ENCODE measurements at regions not wholly inside any gene's neighbourhood (a gene's known extent, or its start where the extent isn't known, plus 50 kb on each side); places are given as distances from the start of the nearest gene placed in this dataset.

DNA sequence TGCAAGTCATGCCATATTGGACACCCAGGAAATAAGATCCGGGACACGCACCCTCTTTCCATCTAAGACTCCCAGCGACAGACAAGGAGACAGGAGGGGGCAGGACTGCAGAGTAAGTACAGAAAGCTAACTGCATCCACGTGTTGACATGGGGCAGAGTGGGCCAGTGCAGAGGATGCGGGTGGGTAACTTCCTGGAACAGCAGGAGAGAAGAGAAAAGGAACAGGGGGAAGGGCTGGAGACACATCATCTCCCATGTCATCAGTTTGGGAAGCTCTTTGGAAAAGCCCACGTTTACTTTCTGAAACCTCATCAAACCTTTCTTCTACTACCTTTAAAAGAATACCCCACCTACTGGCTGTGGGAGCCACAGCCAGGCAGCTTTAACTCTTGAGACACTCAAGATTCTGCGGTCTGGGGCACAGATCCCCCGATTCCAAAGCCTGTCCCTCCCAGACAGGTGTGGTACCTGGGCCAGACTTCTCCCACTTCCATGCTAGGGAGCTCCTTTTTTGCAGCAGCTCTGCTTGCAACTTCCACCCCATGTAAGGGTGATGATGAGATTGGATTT lies 273.5 kb upstream of the RPL38 start:
- Mint-ChIP-seq H3K4me3 (no peak overlapping the region), H3K4me1 (ENCODE audit: low read depth) (peaks cover 7% of the 10 kb centered on the region), H3K27ac (no peak overlapping the region), H3K36me3 (ENCODE audit: low read depth) (no peaks in the 10 kb centered on the region), H3K9me3 (no peaks in the 10 kb centered on the region), H3K27me3 (peaks cover 4% of the 10 kb centered on the region)
- CTCF ChIA-PET: interaction anchor here (1.1 kb wide), 1 partner anchor 28 kb away, joined by 3 read pairs; no protein-coding TSS in a partner anchor
- ATAC-seq (no peak), DNase-seq (no peak)
- intact Hi-C loops (cut with micrococcal nuclease): no loop called here
- TF ChIP-seq, protein P1, sequence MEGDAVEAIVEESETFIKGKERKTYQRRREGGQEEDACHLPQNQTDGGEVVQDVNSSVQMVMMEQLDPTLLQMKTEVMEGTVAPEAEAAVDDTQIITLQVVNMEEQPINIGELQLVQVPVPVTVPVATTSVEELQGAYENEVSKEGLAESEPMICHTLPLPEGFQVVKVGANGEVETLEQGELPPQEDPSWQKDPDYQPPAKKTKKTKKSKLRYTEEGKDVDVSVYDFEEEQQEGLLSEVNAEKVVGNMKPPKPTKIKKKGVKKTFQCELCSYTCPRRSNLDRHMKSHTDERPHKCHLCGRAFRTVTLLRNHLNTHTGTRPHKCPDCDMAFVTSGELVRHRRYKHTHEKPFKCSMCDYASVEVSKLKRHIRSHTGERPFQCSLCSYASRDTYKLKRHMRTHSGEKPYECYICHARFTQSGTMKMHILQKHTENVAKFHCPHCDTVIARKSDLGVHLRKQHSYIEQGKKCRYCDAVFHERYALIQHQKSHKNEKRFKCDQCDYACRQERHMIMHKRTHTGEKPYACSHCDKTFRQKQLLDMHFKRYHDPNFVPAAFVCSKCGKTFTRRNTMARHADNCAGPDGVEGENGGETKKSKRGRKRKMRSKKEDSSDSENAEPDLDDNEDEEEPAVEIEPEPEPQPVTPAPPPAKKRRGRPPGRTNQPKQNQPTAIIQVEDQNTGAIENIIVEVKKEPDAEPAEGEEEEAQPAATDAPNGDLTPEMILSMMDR (IDR thresholded peaks at IDR 0.05): no peak
- POLR2A ChIA-PET: no interaction called here

- TF ChIP-seq, protein P1 (IDR thresholded peaks at IDR 0.05): no peak
- H3K4me3 Mint-ChIP-seq: no peak overlapping the region
Observed at GRCh38 chr17:73932216-73932749, 271.2 kb upstream of the RPL38 start.

GRCh38 chr17:73933164-73933766 lies 270.2 kb upstream of the RPL38 start:
- ATAC-seq (no peak), DNase-seq (no peak)
- ChIA-PET POLR2A (interaction anchor here (0.6 kb wide), 1 partner anchor 17 kb away, joined by 3 read pairs; no protein-coding TSS in a partner anchor), CTCF (no interaction called here)
- Mint-ChIP-seq H3K36me3 (ENCODE audit: low read depth) (no peaks in the 10 kb centered on the region), H3K9me3 (no peaks in the 10 kb centered on the region), H3K27ac (no peak overlapping the region), H3K27me3 (peaks cover 3% of the 10 kb centered on the region), H3K4me1 (ENCODE audit: low read depth) (peaks cover 6% of the 10 kb centered on the region), H3K4me3 (no peak overlapping the region)
- intact Hi-C loops (cut with micrococcal nuclease): no loop called here
- TF ChIP-seq, protein P1 (IDR thresholded peaks at IDR 0.05): no peak

More at GRCh38 chr17:73932216-73932749, 271.2 kb upstream of the RPL38 start:
- intact Hi-C loops (cut with micrococcal nuclease): no loop called here
- Mint-ChIP-seq H3K9me3 (no peaks in the 10 kb centered on the region), H3K36me3 (ENCODE audit: low read depth) (no peaks in the 10 kb centered on the region), H3K27ac (no peak overlapping the region), H3K27me3 (peaks cover 4% of the 10 kb centered on the region), H3K4me1 (ENCODE audit: low read depth) (peaks cover 6% of the 10 kb centered on the region)
- CTCF ChIA-PET: no interaction called here
- no peak for ATAC-seq
- DNase-seq: no peak
- POLR2A ChIA-PET: no interaction called here

GRCh38 chr17:73933871-73934270 lies 269.6 kb upstream of the RPL38 start:
- intact Hi-C loops (cut with micrococcal nuclease): no loop called here
- ATAC-seq (no peak), DNase-seq (no peak)
- H3K27me3 Mint-ChIP-seq: peaks cover 2% of the 10 kb centered on the region
- TF ChIP-seq, protein P1 (IDR thresholded peaks at IDR 0.05): no peak
- ChIA-PET POLR2A (no interaction called here), CTCF (no interaction called here)
- H3K4me3 Mint-ChIP-seq: no peak overlapping the region
- no peak overlapping the region for H3K27ac Mint-ChIP-seq
- H3K9me3 Mint-ChIP-seq: no peaks in the 10 kb centered on the region
- no peaks in the 10 kb centered on the region for H3K36me3 Mint-ChIP-seq (ENCODE audit: low read depth)
- peaks cover 6% of the 10 kb centered on the region for H3K4me1 Mint-ChIP-seq (ENCODE audit: low read depth)

GRCh38 chr17:73934696-73935095 lies 268.8 kb upstream of the RPL38 start:
- Mint-ChIP-seq H3K4me1 (ENCODE audit: low read depth) (peaks cover 5% of the 10 kb centered on the region), H3K27ac (no peak overlapping the region), H3K36me3 (ENCODE audit: low read depth) (no peaks in the 10 kb centered on the region), H3K9me3 (no peaks in the 10 kb centered on the region), H3K4me3 (no peak overlapping the region), H3K27me3 (peaks cover 2% of the 10 kb centered on the region)
- DNase-seq: no peak
- ChIA-PET CTCF (no interaction called here), POLR2A (no interaction called here)
- ATAC-seq: no peak
- TF ChIP-seq, protein P1 (IDR thresholded peaks at IDR 0.05): no peak
- intact Hi-C loops (cut with micrococcal nuclease): no loop called here

All from activated CD8-positive, alpha-beta T cell treated with anti-CD3 and anti-CD28 coated beads for 36 hours (primary cell).